Neuronal stem cell (in vitro differentiated cells): ENCODE measurements at regions not wholly inside any gene's neighbourhood (a gene's known extent, or its start where the extent isn't known, plus 50 kb on each side); places are given as distances from the start of the nearest gene placed in this dataset.

Experiments
- DNase-seq: peaks from one replicate; pipeline ENCODE4 v3.0.0-alpha.2; 2013; ENCODE audit warnings: low spot score
- H2AFZ ChIP-seq: one replicate; pipeline ENCODE4 v1.6.1; 2013; ENCODE audit warnings: mild to moderate bottlenecking, low read length, inconsistent platforms
- H2AK5ac ChIP-seq: 2 replicates; pipeline ENCODE4 v1.6.1; 2013; ENCODE audit warnings: low read depth, mild to moderate bottlenecking, inconsistent platforms, low read length, moderate library complexity, mixed read lengths
- H2BK120ac ChIP-seq: 2 replicates; pipeline ENCODE4 v1.6.1; 2013; ENCODE audit warnings: low read depth, mild to moderate bottlenecking, inconsistent platforms, low read length, moderate library complexity, mixed read lengths
- H2BK12ac ChIP-seq: one replicate; pipeline ENCODE4 v1.6.1; 2013; ENCODE audit warnings: low read length, inconsistent platforms
- H2BK15ac ChIP-seq: 2 replicates; pipeline ENCODE4 v1.6.1; 2013; ENCODE audit warnings: mild to moderate bottlenecking, low read length, inconsistent platforms, mixed read lengths
- H2BK5ac ChIP-seq: one replicate; pipeline ENCODE4 v1.6.1; 2013; ENCODE audit warnings: inconsistent platforms, mild to moderate bottlenecking, low read length, moderate library complexity
- H3K14ac ChIP-seq: one replicate; pipeline ENCODE4 v1.6.1; 2013; ENCODE audit warnings: low read length, inconsistent platforms
- H3K18ac ChIP-seq: 2 replicates; pipeline ENCODE4 v1.6.1; 2013; ENCODE audit warnings: low read length, inconsistent platforms
- H3K23ac ChIP-seq: 2 replicates; pipeline ENCODE4 v1.6.1; 2013; ENCODE audit warnings: low read depth, mild to moderate bottlenecking, mixed read lengths, low read length, inconsistent platforms; ENCODE audit not compliant: poor library complexity
- H3K27ac ChIP-seq: replicated peaks from 3 replicates; pipeline ENCODE4 v1.5.1; 2013; ENCODE audit warnings: low read length, inconsistent platforms
- H3K27me3 ChIP-seq, 3 experiments: 2 replicates each; pipeline ENCODE4 v1.6.1; 2013; ENCODE audit warnings: low read length in 3 of 3, mild to moderate bottlenecking in 2 of 3, inconsistent platforms in 1 of 3, low read depth in 1 of 3, mixed read lengths in 1 of 3, moderate library complexity in 1 of 3; ENCODE audit not compliant: control insufficient read depth in 3 of 3, insufficient read depth in 3 of 3
- H3K36me3 ChIP-seq, 2 donors: replicated peaks in 1 of 2; 2 replicates each; pipeline ENCODE4 v1.6.1; 2013; ENCODE audit warnings: low read length in 2 of 2; ENCODE audit not compliant: control insufficient read depth in 2 of 2, insufficient read depth in 2 of 2
- H3K4ac ChIP-seq: 2 replicates; pipeline ENCODE4 v1.6.1; 2013; ENCODE audit warnings: inconsistent platforms, mild to moderate bottlenecking, low read length, moderate library complexity
- H3K4me1 ChIP-seq, 2 donors: 1 replicate in 1 of 2; 2 replicates in 1 of 2; pipeline ENCODE4 v1.6.1; 2013; ENCODE audit warnings: low read length in 2 of 2, low read depth in 1 of 2; ENCODE audit not compliant: control insufficient read depth in 2 of 2, insufficient read depth in 1 of 2
- H3K4me2 ChIP-seq: one replicate; pipeline ENCODE4 v1.6.1; 2013; ENCODE audit warnings: mild to moderate bottlenecking, low read length, inconsistent platforms; ENCODE audit not compliant: insufficient read depth, poor library complexity, severe bottlenecking
- H3K4me3 ChIP-seq, 2 donors: 2 replicates each; pipeline ENCODE4 v1.5.1; 2013; ENCODE audit warnings: low read length in 2 of 2, mild to moderate bottlenecking in 2 of 2, inconsistent platforms in 1 of 2, moderate library complexity in 1 of 2
- H3K79me1 ChIP-seq: one replicate; pipeline ENCODE4 v1.6.1; 2013; ENCODE audit warnings: low read depth, mild to moderate bottlenecking, inconsistent platforms, low read length, moderate library complexity
- H3K9ac ChIP-seq: one replicate; pipeline ENCODE4 v1.6.1; 2013; ENCODE audit warnings: mild to moderate bottlenecking, low read depth, low read length, inconsistent platforms; ENCODE audit not compliant: poor library complexity
- H3K9me3 ChIP-seq, 2 donors: replicated peaks in 1 of 2; 2 replicates each; pipeline versions ENCODE3 to v1.6.1; 2013; ENCODE audit warnings: low read length in 2 of 2, mild to moderate bottlenecking in 2 of 2, inconsistent platforms in 1 of 2, low read depth in 1 of 2, mixed read lengths in 1 of 2, moderate library complexity in 1 of 2; ENCODE audit not compliant: control insufficient read depth in 2 of 2, insufficient read depth in 1 of 2
- H4K8ac ChIP-seq: one replicate; pipeline ENCODE4 v1.6.1; 2013; ENCODE audit warnings: low read depth, mild to moderate bottlenecking, inconsistent platforms, low read length, moderate library complexity
- H4K91ac ChIP-seq: one replicate; pipeline ENCODE4 v1.6.1; 2013; ENCODE audit warnings: low read length, low read depth, mild to moderate bottlenecking, inconsistent platforms; ENCODE audit not compliant: poor library complexity
- WGBS, 2 donors: extraction: QIAGEN DNeasy Blood & Tissue Kit; methylation state at CpG; one replicate each; pipeline ENCODE4 v1.1.7; 2013; ENCODE audit warnings: missing lambda C conversion rate in 2 of 2, mixed read lengths in 1 of 2; ENCODE audit not compliant: insufficient read length in 2 of 2, insufficient replicate concordance in 1 of 2; ENCODE audit errors: extremely low coverage in 2 of 2; 5-methylcytosine and 5-hydroxymethylcytosine counted together

- H3K14ac ChIP-seq = no peak overlapping the region
- H3K27ac ChIP-seq = no peak overlapping the region
- no peak for DNase-seq
- H3K36me3 ChIP-seq = no peaks in the 10 kb centered on the region
- no peak overlapping the region for H3K4me2 ChIP-seq
- H2AFZ ChIP-seq = no peak overlapping the region
- H2BK5ac ChIP-seq = no peak overlapping the region
- no peak overlapping the region for H2BK15ac ChIP-seq
- no peak overlapping the region for H3K9ac ChIP-seq
- H3K4ac ChIP-seq = no peak overlapping the region
- H2BK12ac ChIP-seq = no peak overlapping the region
- no peak overlapping the region for H3K18ac ChIP-seq
- H4K91ac ChIP-seq = no peak overlapping the region
- H3K9me3 ChIP-seq = peaks cover 0 to 3% of the 10 kb centered on the region in 2 donors
- no peak overlapping the region for H2AK5ac ChIP-seq
- H3K23ac ChIP-seq = no peak overlapping the region
- H3K27me3 ChIP-seq = no peaks in the 10 kb centered on the region
- no peaks in the 10 kb centered on the region for H3K4me1 ChIP-seq
- no CpG with 5 or more reads among the region's 4 CpGs for WGBS, 2 donors
- H3K4me3 ChIP-seq = no peak overlapping the region
- no peak overlapping the region for H4K8ac ChIP-seq
- no peaks in the 10 kb centered on the region for H3K79me1 ChIP-seq
- H2BK120ac ChIP-seq = no peak overlapping the region
Observed at GRCh38 chr14:45793081-45793480, 540.1 kb upstream of the MIS18BP1 start.

GRCh38 chr14:45790293-45790692, 537.3 kb upstream of the MIS18BP1 start:
- Histone ChIP-seq H2BK15ac (no peak overlapping the region), H2BK12ac (no peak overlapping the region), H3K9me3 (peaks cover 0 to 7% of the 10 kb centered on the region in 2 donors), H3K27me3 (no peaks in the 10 kb centered on the region), H4K8ac (no peak overlapping the region), H3K18ac (no peak overlapping the region), H3K23ac (no peak overlapping the region), H3K79me1 (no peaks in the 10 kb centered on the region), H3K4me2 (no peak overlapping the region), H3K4me1 (no peaks in the 10 kb centered on the region), H3K27ac (no peak overlapping the region), H3K4me3 (no peak overlapping the region), H2AK5ac (no peak overlapping the region), H4K91ac (no peak overlapping the region), H3K14ac (no peak overlapping the region), H2BK120ac (no peak overlapping the region), H3K4ac (no peak overlapping the region), H2AFZ (no peak overlapping the region), H3K36me3 (no peaks in the 10 kb centered on the region), H2BK5ac (no peak overlapping the region), H3K9ac (no peak overlapping the region)
- WGBS, 2 donors = no CpG with 5 or more reads among the region's 1 CpG
- no peak for DNase-seq

DNA sequence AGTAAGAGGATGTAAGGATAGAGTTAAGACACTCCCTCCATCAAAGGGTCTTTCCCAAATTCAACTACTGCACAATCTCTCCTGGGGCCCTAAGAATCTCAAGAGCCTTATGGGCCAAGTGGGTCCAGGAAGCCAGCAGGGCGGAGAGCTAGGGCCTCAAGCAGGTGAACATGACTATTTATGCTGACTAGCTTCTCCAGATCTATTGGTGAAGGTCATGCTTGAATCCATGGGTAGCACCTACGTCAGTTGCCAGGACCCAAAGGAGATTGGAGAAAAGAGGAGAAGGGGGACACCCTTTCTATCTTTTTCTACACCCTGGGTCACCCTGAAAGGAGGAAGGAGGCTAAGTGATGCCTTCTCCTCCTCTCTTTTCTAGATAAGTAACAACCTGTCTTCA, 534.2 kb upstream of the MIS18BP1 start:
- H3K4me1 ChIP-seq = no peaks in the 10 kb centered on the region
- no peak overlapping the region for H2BK12ac ChIP-seq
- no peaks in the 10 kb centered on the region for H3K79me1 ChIP-seq
- no CpG with 5 or more reads among the region's 2 CpGs for WGBS, 2 donors
- H2AFZ ChIP-seq = no peak overlapping the region
- H3K4me2 ChIP-seq = no peak overlapping the region
- H3K9me3 ChIP-seq = peaks cover 0 to 9% of the 10 kb centered on the region in 2 donors
- H2BK120ac ChIP-seq = no peak overlapping the region
- no peaks in the 10 kb centered on the region for H3K36me3 ChIP-seq
- no peak overlapping the region for H4K91ac ChIP-seq
- H3K18ac ChIP-seq = no peak overlapping the region
- no peak overlapping the region for H3K9ac ChIP-seq
- H3K4ac ChIP-seq = no peak overlapping the region
- H4K8ac ChIP-seq = no peak overlapping the region
- H3K14ac ChIP-seq = no peak overlapping the region
- H3K27ac ChIP-seq = no peak overlapping the region
- no peak overlapping the region for H2BK15ac ChIP-seq
- no peak for DNase-seq
- H2AK5ac ChIP-seq = no peak overlapping the region
- no peak overlapping the region for H2BK5ac ChIP-seq
- H3K27me3 ChIP-seq = no peaks in the 10 kb centered on the region
- H3K23ac ChIP-seq = no peak overlapping the region
- no peak overlapping the region for H3K4me3 ChIP-seq

DNA sequence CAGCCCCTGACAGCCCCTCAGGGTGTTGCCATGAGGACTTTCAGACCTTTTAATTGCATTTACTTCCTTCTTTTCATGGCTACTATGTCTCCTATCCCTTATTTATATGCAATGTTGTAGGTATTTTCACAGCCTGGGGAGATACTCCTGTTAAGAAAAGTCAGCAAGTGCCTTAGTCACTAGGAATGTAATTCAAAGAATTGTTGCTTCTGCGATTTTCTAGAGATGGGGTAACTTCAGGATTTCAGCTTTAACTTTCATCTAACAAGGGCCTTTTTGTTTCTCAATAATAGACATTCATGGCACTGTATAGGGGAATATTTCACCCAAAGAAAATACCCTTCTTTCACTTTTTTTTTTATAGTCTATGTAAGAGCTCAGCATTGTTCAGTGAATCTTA, 533.3 kb upstream of the MIS18BP1 start:
- H2BK5ac ChIP-seq = no peak overlapping the region
- no peak overlapping the region for H3K4ac ChIP-seq
- H3K9ac ChIP-seq = no peak overlapping the region
- no peaks in the 10 kb centered on the region for H3K27me3 ChIP-seq
- no peak overlapping the region for H3K4me3 ChIP-seq
- no CpG with 5 or more reads among the region's 1 CpG for WGBS, 2 donors
- DNase-seq = no peak
- no peak overlapping the region for H2BK12ac ChIP-seq
- H2AFZ ChIP-seq = no peak overlapping the region
- H3K23ac ChIP-seq = no peak overlapping the region
- H3K36me3 ChIP-seq = no peaks in the 10 kb centered on the region
- H3K27ac ChIP-seq = no peak overlapping the region
- no peak overlapping the region for H4K8ac ChIP-seq
- H2BK120ac ChIP-seq = no peak overlapping the region
- no peaks in the 10 kb centered on the region for H3K79me1 ChIP-seq
- H3K4me2 ChIP-seq = no peak overlapping the region
- H3K18ac ChIP-seq = no peak overlapping the region
- no peak overlapping the region for H4K91ac ChIP-seq
- no peak overlapping the region for H2BK15ac ChIP-seq
- H3K9me3 ChIP-seq = peaks cover 0 to 9% of the 10 kb centered on the region in 2 donors
- H3K14ac ChIP-seq = no peak overlapping the region
- H3K4me1 ChIP-seq = no peaks in the 10 kb centered on the region
- H2AK5ac ChIP-seq = no peak overlapping the region
